Stimulated activated CD8-positive, alpha-beta memory T cell treated with anti-CD3 and anti-CD28 coated beads, Interleukin-12 subunit alpha, Interleukin-12 subunit beta, amount 100 ng/mL, for 4 hours (primary cell): ENCODE measurements at regions not wholly inside any gene's neighbourhood (a gene's known extent, or its start where the extent isn't known, plus 50 kb on each side); places are given as distances from the start of the nearest gene placed in this dataset.

ENCODE experiments used
- DNase-seq: peaks from one replicate; pipeline ENCODE4 v3.0.0-alpha.2; 2020; ENCODE audit warnings: low read depth

- no peak for DNase-seq
These were observed 137.4 kb upstream of the AKR1E2 start for GRCh38 chr10:4688601-4689000.

- DNase-seq = no peak
These were observed 137.8 kb upstream of the AKR1E2 start for GRCh38 chr10:4688168-4688567.

- no peak for DNase-seq
These were observed 138.6 kb upstream of the AKR1E2 start for GRCh38 chr10:4687397-4687796.

- no peak for DNase-seq
These were observed 139.4 kb upstream of the AKR1E2 start for GRCh38 chr10:4686644-4686996.

- no peak for DNase-seq
These were observed 139.9 kb upstream of the AKR1E2 start for GRCh38 chr10:4685904-4686643.

- no peak for DNase-seq
These were observed 140.5 kb upstream of the AKR1E2 start for GRCh38 chr10:4685491-4685890.

GRCh38 chr10:4684434-4684833 lies 141.6 kb upstream of the AKR1E2 start:
- DNase-seq = no peak

- DNase-seq = no peak
These were observed 142.2 kb upstream of the AKR1E2 start for GRCh38 chr10:4683838-4684237.

- DNase-seq = no peak
These were observed 142.9 kb upstream of the AKR1E2 start for GRCh38 chr10:4683137-4683536.

GRCh38 chr10:4678951-4679671 lies 146.9 kb upstream of the AKR1E2 start:
- no peak for DNase-seq

GRCh38 chr10:4678023-4678950 lies 147.7 kb upstream of the AKR1E2 start:
- DNase-seq = no peak

GRCh38 chr10:4677296-4678021 lies 148.5 kb upstream of the AKR1E2 start:
- no peak for DNase-seq

- DNase-seq = no peak
These were observed 149.4 kb upstream of the AKR1E2 start for GRCh38 chr10:4676566-4676965.

- no peak for DNase-seq
These were observed 150.2 kb upstream of the AKR1E2 start for GRCh38 chr10:4675808-4676207.

GRCh38 chr10:4673279-4674040 lies 152.5 kb upstream of the AKR1E2 start:
- DNase-seq = no peak

- DNase-seq = no peak
These were observed 153.8 kb upstream of the AKR1E2 start for GRCh38 chr10:4672201-4672600.

- DNase-seq = no peak
These were observed 154.4 kb upstream of the AKR1E2 start for GRCh38 chr10:4671451-4672145.

GRCh38 chr10:4670737-4671136 lies 155.3 kb upstream of the AKR1E2 start:
- DNase-seq = no peak

GRCh38 chr10:4669585-4669984 lies 156.4 kb upstream of the AKR1E2 start:
- DNase-seq = no peak

- no peak for DNase-seq
These were observed 162.6 kb upstream of the AKR1E2 start for GRCh38 chr10:4663162-4663992.
